ENCODE measurements at regions not wholly inside any gene's neighbourhood (a gene's known extent, or its start where the extent isn't known, plus 50 kb on each side); places are given as distances from the start of the nearest gene placed in this dataset.

- Histone ChIP-seq H3K4me3 (ENCODE audit: control insufficient read depth in 2 of 3, extremely low read depth in 1 of 3, insufficient read depth in 2 of 3, low read depth in 1 of 3, low read length in 3 of 3) (no peak overlapping the region), H3K27ac (ENCODE audit: control insufficient read depth, insufficient read depth, low read length) (no peak overlapping the region), H2AFZ (ENCODE audit: control insufficient read depth, low read length) (no peak overlapping the region), H3K36me3 (ENCODE audit: control insufficient read depth in 2 of 2, extremely low read depth in 1 of 2, insufficient read depth in 2 of 2, low read length in 2 of 2) (no peaks in the 10 kb centered on the region), H3K79me2 (ENCODE audit: control insufficient read depth, insufficient read depth, low read length) (no peaks in the 10 kb centered on the region), H3K9ac (ENCODE audit: control insufficient read depth, extremely low read depth, insufficient read depth, low read length) (no peak overlapping the region), H4K20me1 (ENCODE audit: control insufficient read depth, extremely low read depth, insufficient read depth, low read length) (no peaks in the 10 kb centered on the region), H3K9me3 (ENCODE audit: control insufficient read depth, low read depth, low read length) (no peaks in the 10 kb centered on the region), H3K4me1 (ENCODE audit: control insufficient read depth, extremely low read depth, insufficient read depth, low read length) (no peaks in the 10 kb centered on the region), H3K4me2 (ENCODE audit: control insufficient read depth, extremely low read depth, insufficient read depth, low read depth, low read length) (no peak overlapping the region), H3K9me1 (ENCODE audit: control insufficient read depth, extremely low read depth, insufficient read depth, low read length) (no peaks in the 10 kb centered on the region), H3K27me3 (ENCODE audit: control insufficient read depth, extremely low read depth, insufficient read depth, low read length) (no peaks in the 10 kb centered on the region)
- TF ChIP-seq CTCF (optimal IDR thresholded peaks at IDR 0.05 in 1 of 3, IDR thresholded peaks at IDR 0.05 in 1 of 3, conservative IDR thresholded peaks at IDR 0.05 in 1 of 3; ENCODE audit: extremely low read depth in 1 of 3, insufficient read depth in 2 of 3, low read length in 3 of 3) (no peak), EZH2 (IDR thresholded peaks at IDR 0.05; ENCODE audit: low read length) (no peak)
- FAIRE-seq (no peak), DNase-seq (ENCODE audit: low read depth, low spot score) (no peak)
- dilution Hi-C loops (cut with MboI; ENCODE audit: extremely low pct_ligation_motif_present, low sequenced_read_pairs), result no loop called here
Observed at GRCh38 chr3:25130724-25131520, 297.1 kb upstream of the RARB start.

DNA sequence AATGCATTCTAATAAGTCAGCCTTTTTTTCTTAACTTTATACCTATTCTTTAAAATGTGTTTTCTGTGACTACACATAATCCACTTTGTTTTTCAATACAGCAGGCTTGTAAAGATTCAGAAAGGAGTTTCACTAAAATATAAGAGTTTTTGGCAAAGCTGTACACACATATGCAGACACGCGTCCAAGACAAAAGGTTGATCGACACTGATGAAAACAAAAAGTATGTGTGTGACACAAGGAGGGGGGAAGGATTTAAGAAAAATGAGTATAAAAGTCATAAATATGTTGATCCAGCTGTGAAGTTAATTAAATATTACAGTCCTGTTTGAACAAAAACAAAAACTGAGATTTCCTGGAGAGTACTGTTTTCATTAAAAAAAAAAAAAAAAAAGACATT lies 294.5 kb upstream of the RARB start:
- TF ChIP-seq EZH2 (IDR thresholded peaks at IDR 0.05; ENCODE audit: low read length) (no peak), CTCF (optimal IDR thresholded peaks at IDR 0.05 in 1 of 3, IDR thresholded peaks at IDR 0.05 in 1 of 3, conservative IDR thresholded peaks at IDR 0.05 in 1 of 3; ENCODE audit: extremely low read depth in 1 of 3, insufficient read depth in 2 of 3, low read length in 3 of 3) (no peak)
- Histone ChIP-seq H3K9ac (ENCODE audit: control insufficient read depth, extremely low read depth, insufficient read depth, low read length) (no peak overlapping the region), H3K4me1 (ENCODE audit: control insufficient read depth, extremely low read depth, insufficient read depth, low read length) (no peaks in the 10 kb centered on the region), H4K20me1 (ENCODE audit: control insufficient read depth, extremely low read depth, insufficient read depth, low read length) (no peaks in the 10 kb centered on the region), H3K4me3 (ENCODE audit: control insufficient read depth in 2 of 3, extremely low read depth in 1 of 3, insufficient read depth in 2 of 3, low read depth in 1 of 3, low read length in 3 of 3) (no peak overlapping the region), H3K9me1 (ENCODE audit: control insufficient read depth, extremely low read depth, insufficient read depth, low read length) (no peaks in the 10 kb centered on the region), H3K9me3 (ENCODE audit: control insufficient read depth, low read depth, low read length) (no peaks in the 10 kb centered on the region), H2AFZ (ENCODE audit: control insufficient read depth, low read length) (no peak overlapping the region), H3K27me3 (ENCODE audit: control insufficient read depth, extremely low read depth, insufficient read depth, low read length) (no peaks in the 10 kb centered on the region), H3K27ac (ENCODE audit: control insufficient read depth, insufficient read depth, low read length) (no peak overlapping the region), H3K4me2 (ENCODE audit: control insufficient read depth, extremely low read depth, insufficient read depth, low read depth, low read length) (no peak overlapping the region), H3K36me3 (ENCODE audit: control insufficient read depth in 2 of 2, extremely low read depth in 1 of 2, insufficient read depth in 2 of 2, low read length in 2 of 2) (no peaks in the 10 kb centered on the region), H3K79me2 (ENCODE audit: control insufficient read depth, insufficient read depth, low read length) (no peaks in the 10 kb centered on the region)
- DNase-seq (ENCODE audit: low read depth, low spot score), result no peak
- no peak for FAIRE-seq
- dilution Hi-C loops (cut with MboI; ENCODE audit: extremely low pct_ligation_motif_present, low sequenced_read_pairs), result no loop called here
